Ramos (cell line): ENCODE measurements at regions not wholly inside any gene's neighbourhood (a gene's known extent, or its start where the extent isn't known, plus 50 kb on each side); places are given as distances from the start of the nearest gene placed in this dataset.

Source experiments
- in situ Hi-C: fragments of 300-500 bp; cut with MboI; formaldehyde crosslinking; loops from one replicate; pipeline ENCODE4 v1.14.3; 2022; ENCODE audit warnings: low sequenced_read_pairs; ENCODE audit not compliant: unreplicated experiment

DNA sequence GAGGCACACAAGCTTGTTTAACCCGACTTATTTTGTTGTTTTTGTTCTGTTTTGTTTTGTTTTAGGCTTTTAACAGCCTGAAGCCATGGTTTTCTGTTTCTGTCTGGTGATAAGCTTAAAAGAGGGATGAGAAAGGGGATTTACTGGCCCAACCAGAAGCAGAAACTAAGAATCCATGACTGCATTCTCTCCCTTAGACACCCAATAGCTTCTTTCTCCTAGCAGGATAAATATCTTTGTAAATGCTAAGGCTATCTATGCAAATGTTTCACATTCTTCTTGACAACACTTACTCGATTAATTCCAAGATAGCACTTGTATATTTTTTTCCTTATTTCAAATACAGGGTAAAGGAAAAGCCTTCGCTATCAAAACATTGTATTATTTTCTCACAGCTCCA is 53.7 kb upstream of the SMAD1 start:
- in situ Hi-C loops, result no loop called here

- in situ Hi-C loops, result no loop called here
These were observed 54.4 kb upstream of the SMAD1 start for GRCh38 chr4:145427221-145427620.

- in situ Hi-C loops, result no loop called here
These were observed 58.5 kb upstream of the SMAD1 start for GRCh38 chr4:145423017-145423708.

- in situ Hi-C loops, result no loop called here
These were observed 60.9 kb upstream of the SMAD1 start for GRCh38 chr4:145420595-145421214.

- in situ Hi-C loops, result no loop called here
These were observed 62.9 kb upstream of the SMAD1 start for GRCh38 chr4:145418739-145419138.

GRCh38 chr4:145417348-145418130 is 64.1 kb upstream of the SMAD1 start:
- in situ Hi-C loops, result no loop called here

- in situ Hi-C loops, result no loop called here
These were observed 66.8 kb upstream of the SMAD1 start for GRCh38 chr4:145414841-145415240.

GRCh38 chr4:145414226-145414625 is 67.4 kb upstream of the SMAD1 start:
- in situ Hi-C loops, result no loop called here

DNA sequence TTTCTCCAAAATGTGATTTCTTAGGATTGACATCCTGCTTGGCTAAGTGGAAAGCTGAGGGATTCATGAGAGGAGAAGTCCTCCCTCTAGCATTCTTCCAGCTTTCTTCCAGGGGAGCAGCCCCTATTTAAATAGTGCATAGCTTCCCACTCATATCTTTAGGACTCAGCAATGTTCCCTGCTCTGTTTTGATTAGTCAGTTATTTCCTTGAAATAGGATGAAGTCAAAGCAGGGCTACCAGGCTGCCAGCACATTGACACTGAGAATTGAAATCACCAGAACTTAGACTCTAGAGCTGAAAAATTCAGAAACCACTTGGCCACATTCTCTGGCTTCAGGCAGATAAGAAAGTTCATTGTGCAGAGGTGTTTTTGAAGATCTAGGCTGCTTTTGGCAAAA is 74.7 kb upstream of the SMAD1 start:
- in situ Hi-C loops, result no loop called here

DNA sequence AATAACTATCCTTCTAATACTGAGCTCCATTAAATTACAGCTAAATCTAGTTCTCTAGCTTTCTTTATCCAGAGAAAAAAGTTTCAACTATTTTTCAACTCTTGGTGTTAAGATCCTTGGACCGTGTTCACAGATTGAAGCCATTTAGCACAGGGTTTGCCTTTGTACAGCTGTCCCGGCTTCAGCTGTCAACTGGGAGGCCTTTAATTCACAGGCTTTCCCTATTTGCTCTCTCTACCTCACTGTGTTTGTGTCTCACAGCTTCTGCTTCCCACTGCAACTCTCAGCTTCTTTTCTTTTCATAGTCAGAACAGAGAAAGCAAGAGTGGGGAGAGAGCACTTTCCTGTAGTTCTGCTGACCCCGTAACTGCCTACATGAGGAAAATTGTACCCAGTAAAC is 76.9 kb upstream of the SMAD1 start:
- in situ Hi-C loops, result no loop called here

DNA sequence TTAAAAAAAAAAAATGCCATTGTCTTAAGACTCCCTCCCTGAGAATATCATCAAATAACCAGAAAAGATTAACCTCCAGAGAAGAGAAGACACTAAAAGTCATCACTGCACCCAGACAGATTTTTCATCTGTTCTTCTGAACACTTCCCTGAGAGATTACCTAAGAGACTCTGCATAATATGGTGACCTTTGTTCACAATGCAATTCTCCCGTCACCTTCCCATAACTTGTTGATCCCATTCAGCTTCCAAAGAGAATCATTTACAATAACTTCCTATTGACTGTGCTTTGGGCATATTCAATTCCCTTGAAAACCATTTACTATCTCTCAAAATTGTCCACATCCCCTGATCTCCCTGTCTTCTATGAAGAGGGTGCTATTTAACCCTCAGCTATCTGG is 85.1 kb upstream of the SMAD1 start:
- in situ Hi-C loops, result no loop called here

DNA sequence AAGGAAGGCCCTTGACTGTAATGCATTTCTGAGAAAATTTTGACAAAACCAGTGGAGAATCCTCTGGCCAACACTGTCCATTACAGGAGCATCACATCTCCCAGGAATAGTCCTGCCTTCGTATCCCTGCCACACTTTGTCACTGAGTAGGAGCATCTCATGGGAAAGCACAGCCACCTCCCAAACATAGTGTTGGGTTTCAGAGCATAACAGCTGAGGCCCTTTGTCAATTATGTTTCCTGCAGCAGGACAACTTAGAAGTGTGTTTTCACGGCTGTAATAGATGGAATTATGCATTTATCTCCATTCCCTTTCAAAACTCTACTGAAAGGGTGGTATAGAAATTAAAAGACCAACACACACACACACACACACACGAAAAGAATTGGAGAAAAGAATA is 91.1 kb upstream of the SMAD1 start:
- in situ Hi-C loops, result no loop called here

GRCh38 chr4:145389550-145389949 is 92.1 kb upstream of the SMAD1 start:
- in situ Hi-C loops, result no loop called here

GRCh38 chr4:145388043-145388442 is 93.6 kb upstream of the SMAD1 start:
- in situ Hi-C loops, result no loop called here

DNA sequence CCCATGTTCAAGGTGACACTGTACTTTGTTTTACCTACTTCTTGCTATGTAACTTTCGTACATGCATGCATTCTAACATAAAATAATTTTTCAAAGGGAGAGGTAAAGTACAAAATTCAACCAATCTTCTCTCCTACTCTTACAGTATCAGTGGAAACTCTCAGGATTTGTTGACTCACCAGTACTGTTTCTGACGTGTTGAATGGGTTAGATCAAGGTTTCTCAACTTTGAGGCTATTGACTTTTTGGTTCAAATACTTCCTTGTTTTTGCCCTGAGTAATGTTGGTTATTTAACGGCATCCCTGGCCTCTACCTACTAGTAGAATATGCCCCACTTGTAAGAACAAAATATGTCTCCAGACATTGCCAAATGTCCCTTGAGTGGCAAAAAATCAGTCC is 94.6 kb upstream of the SMAD1 start:
- in situ Hi-C loops, result no loop called here

DNA sequence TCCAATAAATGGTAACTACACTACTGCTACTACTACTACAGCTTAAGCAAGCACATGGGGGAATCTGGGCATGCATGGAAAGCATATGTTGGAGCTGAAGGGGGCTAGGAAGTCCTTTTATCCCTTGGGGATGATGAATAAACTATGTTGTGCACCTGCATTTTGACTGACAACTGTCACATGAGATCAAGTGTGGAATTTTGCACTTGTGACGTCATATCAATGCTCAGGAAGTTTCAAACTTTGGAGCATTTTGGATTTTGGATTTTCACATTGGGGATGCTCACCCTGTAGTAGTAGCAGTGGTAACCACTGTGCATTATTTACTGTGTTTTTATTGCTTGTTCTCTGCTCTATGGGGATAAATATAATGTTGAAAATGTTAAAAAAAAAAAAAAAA is 100.5 kb upstream of the SMAD1 start:
- in situ Hi-C loops, result no loop called here

DNA sequence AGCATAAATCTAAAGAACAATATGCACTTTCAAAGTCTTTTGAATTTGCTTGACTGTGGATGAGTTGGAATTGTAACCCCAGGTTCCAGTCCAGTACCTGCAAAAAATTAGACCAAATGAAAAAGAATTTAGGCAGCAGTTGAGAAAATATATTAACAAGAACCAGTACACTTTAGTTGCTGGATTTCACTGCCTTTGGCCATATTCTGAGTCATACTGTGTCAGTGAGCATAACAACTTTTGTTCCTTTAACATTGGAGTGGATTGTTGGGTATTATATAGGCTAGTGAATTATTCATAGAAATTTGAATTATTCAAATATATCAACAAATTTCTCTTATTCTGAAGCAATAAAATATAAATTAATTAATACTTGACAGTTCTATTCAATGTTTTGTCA is 101.5 kb upstream of the SMAD1 start:
- in situ Hi-C loops, result no loop called here

- in situ Hi-C loops, result no loop called here
These were observed 106.2 kb upstream of the SMAD1 start for GRCh38 chr4:145375416-145375815.

GRCh38 chr4:145352438-145353145 is 129.1 kb upstream of the SMAD1 start:
- in situ Hi-C loops, result no loop called here

DNA sequence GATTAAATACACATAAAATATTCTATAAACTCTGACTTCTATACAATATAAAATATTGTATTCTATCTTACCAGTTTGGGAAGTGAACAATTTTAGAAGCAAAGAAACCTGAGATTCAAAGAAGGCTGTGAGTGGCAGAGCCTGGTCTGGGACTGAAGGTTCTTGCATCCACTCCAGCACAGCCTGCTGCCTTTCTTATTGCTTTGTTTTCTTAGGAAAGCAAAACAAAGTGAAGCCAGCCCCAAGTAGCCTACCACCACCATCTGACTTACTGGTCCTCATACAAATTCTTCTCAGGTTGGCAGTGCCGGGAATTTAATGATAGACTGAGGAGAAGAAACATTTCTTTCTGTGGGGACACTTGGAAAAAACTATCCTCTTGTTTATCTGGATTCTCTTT is 129.7 kb upstream of the SMAD1 start:
- in situ Hi-C loops, result no loop called here

DNA sequence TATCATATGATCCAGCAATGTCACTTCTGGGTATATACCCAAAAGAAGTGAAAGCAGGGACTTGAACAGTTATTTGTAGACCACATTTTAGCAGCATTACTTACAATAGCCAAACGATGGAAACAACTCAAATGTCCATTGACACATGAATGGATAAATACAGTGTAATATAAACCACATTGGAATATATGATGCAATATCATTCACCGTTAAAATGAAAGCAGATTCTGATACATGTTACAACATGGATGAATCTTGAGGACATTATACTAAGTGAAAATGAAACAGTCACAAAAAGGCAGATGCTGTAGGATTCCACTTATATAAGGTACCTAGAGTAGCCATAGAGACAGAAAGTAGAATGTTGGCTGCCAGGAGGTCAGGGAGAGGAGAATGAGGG is 130.5 kb upstream of the SMAD1 start:
- in situ Hi-C loops, result no loop called here
